Thoracic aorta (tissue), 2 donors: ENCODE measurements at regions not wholly inside any gene's neighbourhood (a gene's known extent, or its start where the extent isn't known, plus 50 kb on each side); places are given as distances from the start of the nearest gene placed in this dataset.

ENCODE experiments used
- ATAC-seq: fragments of 150-250 bp; one replicate; pipeline ENCODE4 v1.8.0; 2017; ENCODE audit warnings: low read depth; ENCODE audit not compliant: insufficient number of reproducible peaks, low FRiP score
- DNase-seq: peaks from one replicate; pipeline ENCODE4 v3.0.0-alpha.2; 2020; ENCODE audit warnings: low spot score
- H3K27ac ChIP-seq, 2 donors: fragments of 200-600 bp; sonication (generic); 1 replicate in 1 of 2; 2 replicates in 1 of 2; pipeline ENCODE4 v1.5.1; 2016; ENCODE audit warnings: mild to moderate bottlenecking in 2 of 2, moderate library complexity in 2 of 2
- H3K27me3 ChIP-seq: fragments of 200-600 bp; sonication (generic); replicated peaks from 2 replicates; pipeline ENCODE4 v1.6.0; 2016; ENCODE audit warnings: mild to moderate bottlenecking; ENCODE audit not compliant: insufficient read depth
- H3K36me3 ChIP-seq: fragments of 200-600 bp; sonication (generic); one replicate; pipeline ENCODE4 v1.5.1; 2016
- H3K4me1 ChIP-seq, 2 donors: fragments of 200-600 bp; sonication (generic); 1 replicate in 1 of 2; 2 replicates in 1 of 2; pipeline versions ENCODE4 v1.5.1 to v1.6.0; 2016; ENCODE audit warnings: low read depth in 2 of 2, mild to moderate bottlenecking in 1 of 2; ENCODE audit not compliant: control insufficient read depth in 1 of 2
- H3K4me3 ChIP-seq: fragments of 200-600 bp; sonication (generic); 2 replicates; pipeline ENCODE4 v1.5.1; 2016; ENCODE audit warnings: mild to moderate bottlenecking
- H3K9me3 ChIP-seq: fragments of 200-600 bp; sonication (generic); 2 replicates; pipeline ENCODE4 v1.5.1; 2016
- CTCF ChIP-seq: fragments of 200-600 bp; sonication (generic); IDR thresholded peaks from one replicate; pipeline ENCODE4 v1.5.1; 2019; ENCODE audit warnings: antibody characterized with exemption

GRCh38 chr10:129079705-129080104 lies 387.3 kb upstream of the MGMT start:
- Histone ChIP-seq H3K4me3 (no peak overlapping the region), H3K36me3 (no peaks in the 10 kb centered on the region), H3K9me3 (no peaks in the 10 kb centered on the region), H3K27ac (no peak overlapping the region), H3K4me1 (peaks cover 13 to 27% of the 10 kb centered on the region in 2 donors), H3K27me3 (no peaks in the 10 kb centered on the region)
- no peak for DNase-seq
- ATAC-seq = no peak
- TF ChIP-seq CTCF = no peak

- Histone ChIP-seq H3K27me3 (no peaks in the 10 kb centered on the region), H3K27ac (no peak overlapping the region), H3K36me3 (no peaks in the 10 kb centered on the region), H3K9me3 (no peaks in the 10 kb centered on the region), H3K4me3 (no peak overlapping the region), H3K4me1 (no peaks in the 10 kb centered on the region)
- TF ChIP-seq CTCF = no peak
- ATAC-seq (no peak), DNase-seq (no peak)
Observed at GRCh38 chr10:129085811-129086210, 381.2 kb upstream of the MGMT start.

GRCh38 chr10:129089341-129089740 lies 377.7 kb upstream of the MGMT start:
- DNase-seq (no peak), ATAC-seq (no peak)
- no peaks in the 10 kb centered on the region for H3K9me3 ChIP-seq
- no peak for TF ChIP-seq CTCF
- H3K27ac ChIP-seq = no peak overlapping the region
- H3K4me1 ChIP-seq = no peaks in the 10 kb centered on the region
- H3K36me3 ChIP-seq = no peaks in the 10 kb centered on the region
- no peaks in the 10 kb centered on the region for H3K27me3 ChIP-seq
- H3K4me3 ChIP-seq = no peak overlapping the region

DNA sequence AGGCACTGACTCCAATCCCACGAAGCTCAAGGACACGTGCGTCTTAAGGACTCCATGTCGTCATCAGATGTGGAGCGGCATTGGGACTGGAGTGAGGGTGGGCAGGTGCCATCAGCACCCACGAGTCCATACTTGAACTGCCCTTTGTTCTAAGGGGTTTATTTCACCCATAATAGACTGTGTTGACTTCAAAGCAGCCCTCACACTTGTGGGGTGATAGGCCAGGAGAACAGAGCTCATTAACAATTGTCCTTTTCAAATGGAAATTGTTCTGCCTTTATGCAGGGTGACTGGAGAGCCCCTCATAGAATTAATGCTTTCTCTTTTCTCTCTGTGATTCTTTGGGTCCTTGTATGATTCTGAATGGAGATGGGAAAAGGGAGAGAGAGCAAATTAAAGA lies 376.9 kb upstream of the MGMT start:
- Histone ChIP-seq H3K27ac (no peak overlapping the region), H3K27me3 (no peaks in the 10 kb centered on the region), H3K4me3 (no peak overlapping the region), H3K9me3 (no peaks in the 10 kb centered on the region), H3K36me3 (no peaks in the 10 kb centered on the region), H3K4me1 (peaks cover 5 to 8% of the 10 kb centered on the region in 2 donors)
- no peak for DNase-seq
- no peak for ATAC-seq
- TF ChIP-seq CTCF = no peak

GRCh38 chr10:129090618-129091366 lies 376.2 kb upstream of the MGMT start:
- H3K4me3 ChIP-seq = no peak overlapping the region
- no peak for DNase-seq
- ATAC-seq = no peak
- H3K36me3 ChIP-seq = no peaks in the 10 kb centered on the region
- peaks cover 12 to 14% of the 10 kb centered on the region in 2 donors for H3K4me1 ChIP-seq
- H3K27me3 ChIP-seq = no peaks in the 10 kb centered on the region
- no peaks in the 10 kb centered on the region for H3K9me3 ChIP-seq
- no peak overlapping the region for H3K27ac ChIP-seq
- TF ChIP-seq CTCF = no peak
